HEK293T (cell line): ENCODE measurements at regions not wholly inside any gene's neighbourhood (a gene's known extent, or its start where the extent isn't known, plus 50 kb on each side); places are given as distances from the start of the nearest gene placed in this dataset.

Source experiments
- CTCF ChIA-PET: fragments of 350-600 bp; formaldehyde crosslinking; extraction: SDS; loops from one replicate; lab custom pipeline; 2021; ENCODE audit warnings: antibody characterized with exemption, inconsistent platforms; lab: Yijun Ruan, JAX
- POLR2A ChIA-PET: fragments of 350-600 bp; formaldehyde crosslinking; extraction: SDS; loops from one replicate; lab custom pipeline; 2020; ENCODE audit warnings: antibody characterized with exemption, inconsistent platforms; lab: Yijun Ruan, JAX
- DNase-seq: peaks from one replicate; pipeline ENCODE4 v3.0.0; 2012; ENCODE audit warnings: mixed read lengths; ENCODE audit errors: extremely low spot score
- ARNT ChIP-seq: fragments of 450-650 bp; IDR thresholded peaks from 2 replicates; pipeline ENCODE4 v1.6.1; 2017; ENCODE audit warnings: mild to moderate bottlenecking
- BHLHE40 ChIP-seq: fragments of 450-650 bp; IDR thresholded peaks from 2 replicates; pipeline ENCODE4 v1.6.1; 2016; ENCODE audit warnings: mild to moderate bottlenecking, moderate library complexity, borderline replicate concordance
- CTBP1 ChIP-seq: fragments of 450-650 bp; IDR thresholded peaks from 2 replicates; pipeline ENCODE4 v1.6.1; 2016; ENCODE audit warnings: borderline replicate concordance
- ELF4 ChIP-seq: fragments of 450-650 bp; IDR thresholded peaks from 2 replicates; pipeline ENCODE4 v1.6.1; 2017; ENCODE audit warnings: antibody characterized with exemption
- FOXA1 ChIP-seq: fragments of 450-650 bp; IDR thresholded peaks from 2 replicates; pipeline ENCODE4 v1.6.1; 2016; ENCODE audit warnings: mild to moderate bottlenecking
- FOXK2 ChIP-seq: fragments of 450-650 bp; IDR thresholded peaks from 2 replicates; pipeline ENCODE4 v1.6.1; 2016; ENCODE audit warnings: mild to moderate bottlenecking
- FOXM1 ChIP-seq: fragments of 450-650 bp; IDR thresholded peaks from 2 replicates; pipeline ENCODE4 v1.6.1; 2017; ENCODE audit warnings: mild to moderate bottlenecking, borderline replicate concordance
- HDGF ChIP-seq: fragments of 450-650 bp; IDR thresholded peaks from 2 replicates; pipeline ENCODE4 v1.6.1; 2017; ENCODE audit warnings: antibody characterized with exemption, borderline replicate concordance
- L3MBTL2 ChIP-seq: fragments of 450-650 bp; conservative IDR thresholded peaks from 2 replicates; pipeline ENCODE4 v1.6.1; 2016; ENCODE audit warnings: mild to moderate bottlenecking
- LEF1 ChIP-seq: fragments of 450-650 bp; IDR thresholded peaks from 2 replicates; pipeline ENCODE4 v1.6.1; 2017; ENCODE audit warnings: mild to moderate bottlenecking, borderline replicate concordance
- NFRKB ChIP-seq: fragments of 450-650 bp; IDR thresholded peaks from 2 replicates; pipeline ENCODE4 v1.6.1; 2016; ENCODE audit warnings: mild to moderate bottlenecking, moderate library complexity
- SP1 ChIP-seq: fragments of 450-650 bp; IDR thresholded peaks from 2 replicates; pipeline ENCODE4 v1.6.1; 2017
- SUZ12 ChIP-seq: fragments of 450-650 bp; IDR thresholded peaks from 2 replicates; pipeline ENCODE4 v1.6.1; 2016; ENCODE audit warnings: mild to moderate bottlenecking
- TARDBP ChIP-seq: fragments of 450-650 bp; IDR thresholded peaks from 2 replicates; pipeline ENCODE4 v1.6.1; 2016
- ZNF384 ChIP-seq: fragments of 450-650 bp; IDR thresholded peaks from 2 replicates; pipeline ENCODE4 v1.6.1; 2016
- TF ChIP-seq, protein P1 (sequence below): fragments of 450-650 bp; IDR thresholded peaks from 2 replicates; pipeline ENCODE4 v1.6.1; 2016

DNA sequence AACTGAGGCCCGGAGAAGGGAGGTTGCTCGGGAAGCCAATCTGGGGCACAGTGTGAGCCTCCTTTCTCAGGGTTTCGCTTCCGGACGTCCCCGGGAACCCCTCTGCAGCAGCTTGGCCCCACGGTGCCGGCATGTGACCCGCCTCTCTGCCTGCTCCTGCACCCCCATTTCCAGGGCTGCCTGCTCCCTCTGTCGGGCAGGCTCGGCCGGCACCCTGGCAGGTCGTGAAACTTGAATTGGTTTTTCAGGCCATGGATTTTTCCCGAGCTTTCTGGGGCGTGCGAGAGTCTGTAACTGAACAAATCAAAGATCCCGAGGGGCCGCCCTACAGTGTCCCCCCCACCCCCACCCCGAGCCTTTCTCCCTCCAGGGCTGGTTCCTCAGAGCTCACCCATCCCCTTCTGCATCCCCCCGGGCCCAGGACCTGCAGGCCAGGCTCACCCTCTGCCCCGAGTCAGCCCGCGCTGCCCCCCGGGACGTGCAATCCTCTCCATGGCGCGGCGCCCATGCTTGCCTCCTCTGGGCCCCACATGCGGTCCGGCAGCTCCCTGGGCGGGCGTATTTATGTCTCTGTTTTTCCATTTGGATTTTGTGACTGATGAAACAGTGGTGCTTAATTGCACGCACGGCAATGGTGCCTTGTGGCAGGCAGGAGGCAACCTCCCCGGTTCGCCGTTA, 58.1 kb downstream of the UNCX start:
- POLR2A ChIA-PET, result no interaction called here

GRCh38 chr7:1291357-1291689, 58.7 kb downstream of the UNCX start:
- CTCF ChIA-PET, result no interaction called here
- TF ChIP-seq NFRKB (no peak), ELF4 (no peak), TARDBP (no peak), FOXM1 (no peak)
- POLR2A ChIA-PET, result no interaction called here
- DNase-seq, result no peak

More for the DNA sequence above, 58.1 kb downstream of the UNCX start:
- no peak for DNase-seq
- CTCF ChIA-PET, result no interaction called here
- TF ChIP-seq CTBP1 (no peak), ARNT (no peak), L3MBTL2 (no peak), HDGF (no peak)

DNA sequence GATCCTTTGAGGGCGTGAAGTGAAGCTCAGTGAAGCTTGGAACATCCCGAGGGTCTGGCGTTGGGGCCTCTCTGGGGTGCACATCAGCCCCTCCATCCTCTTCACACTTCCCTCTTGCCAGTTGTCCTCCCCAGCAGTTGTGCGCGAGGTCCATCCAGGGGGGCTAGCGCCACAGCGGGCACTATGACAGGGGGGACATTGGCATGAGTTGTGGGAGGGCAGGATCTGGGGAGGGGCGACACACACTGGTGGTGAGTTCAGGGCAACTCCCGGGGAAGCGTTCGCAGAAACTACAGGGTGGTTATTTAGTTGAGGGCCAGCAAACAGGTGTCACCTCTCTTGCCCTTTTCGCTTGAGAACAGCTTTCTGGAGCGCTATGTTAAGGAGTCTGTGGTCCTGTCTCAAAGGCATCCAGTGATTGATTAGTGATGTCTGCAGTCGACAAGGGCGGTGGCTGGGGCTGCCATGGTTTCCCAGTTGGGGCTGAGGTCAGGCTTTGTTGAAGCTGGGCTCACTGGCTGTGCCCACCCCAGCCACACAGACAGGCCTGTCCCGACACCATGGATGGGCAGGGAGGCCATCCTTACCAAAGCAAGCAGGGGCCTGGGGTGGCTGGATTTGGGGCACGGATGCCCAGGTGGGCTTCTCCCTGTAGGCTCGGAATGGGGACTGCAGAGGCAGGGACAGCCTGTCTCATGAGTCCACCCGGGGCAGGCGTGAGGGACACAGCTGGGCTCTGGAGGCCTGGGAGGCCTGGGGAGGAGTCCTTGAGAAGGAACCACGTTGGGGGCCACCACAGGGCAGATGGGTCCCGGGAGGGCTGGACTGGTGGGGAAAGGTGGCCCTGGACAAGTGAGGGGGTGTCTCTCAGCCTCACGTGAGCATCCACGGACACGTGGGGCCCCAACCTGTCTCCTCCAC, 59.4 kb downstream of the UNCX start:
- TF ChIP-seq LEF1 (no peak), BHLHE40 (no peak), NFRKB (no peak), SP1 (no peak), FOXM1 (no peak), FOXK2 (no peak), ZNF384 (no peak), ELF4 (no peak), TARDBP (no peak), SUZ12 (no peak), HDGF (no peak), FOXA1 (no peak), ARNT (no peak), CTBP1 (no peak), L3MBTL2 (no peak)
- TF ChIP-seq, protein P1, sequence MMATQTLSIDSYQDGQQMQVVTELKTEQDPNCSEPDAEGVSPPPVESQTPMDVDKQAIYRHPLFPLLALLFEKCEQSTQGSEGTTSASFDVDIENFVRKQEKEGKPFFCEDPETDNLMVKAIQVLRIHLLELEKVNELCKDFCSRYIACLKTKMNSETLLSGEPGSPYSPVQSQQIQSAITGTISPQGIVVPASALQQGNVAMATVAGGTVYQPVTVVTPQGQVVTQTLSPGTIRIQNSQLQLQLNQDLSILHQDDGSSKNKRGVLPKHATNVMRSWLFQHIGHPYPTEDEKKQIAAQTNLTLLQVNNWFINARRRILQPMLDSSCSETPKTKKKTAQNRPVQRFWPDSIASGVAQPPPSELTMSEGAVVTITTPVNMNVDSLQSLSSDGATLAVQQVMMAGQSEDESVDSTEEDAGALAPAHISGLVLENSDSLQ, result no peak
- no peak for DNase-seq
- POLR2A ChIA-PET, result no interaction called here
- CTCF ChIA-PET, result no interaction called here

- DNase-seq, result no peak
- CTCF ChIA-PET, result no interaction called here
- POLR2A ChIA-PET, result no interaction called here
- TF ChIP-seq ELF4 (no peak), LEF1 (no peak)
Measured at GRCh38 chr7:1292972-1293830, 60.5 kb downstream of the UNCX start.

DNA sequence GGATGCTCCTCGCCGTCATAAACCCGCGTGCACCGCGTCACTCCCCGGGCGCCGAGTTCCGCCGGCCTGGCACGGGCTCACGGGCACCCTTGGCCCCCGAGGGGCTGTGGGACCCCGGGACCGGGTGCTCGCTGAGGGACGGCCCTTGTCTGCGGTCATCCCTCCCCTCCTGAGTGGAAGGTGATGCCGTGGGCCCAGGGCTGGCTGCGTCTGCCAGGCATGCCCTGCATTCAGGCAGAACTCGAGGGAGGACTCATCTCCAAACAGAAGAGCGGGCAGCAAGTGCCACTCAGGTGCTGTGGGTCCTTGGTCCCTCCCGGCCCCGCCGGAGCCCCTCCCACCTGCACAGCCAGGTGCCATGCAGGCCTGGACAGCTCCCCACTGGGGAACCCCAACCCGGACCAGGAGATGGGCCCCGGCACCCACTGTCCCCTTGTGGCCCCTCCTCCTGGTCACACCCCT, 61.3 kb downstream of the UNCX start:
- no peak for DNase-seq
- ChIA-PET POLR2A (no interaction called here), CTCF (no interaction called here)
- TF ChIP-seq ZNF384 (no peak), FOXM1 (no peak), SP1 (no peak), L3MBTL2 (no peak), SUZ12 (no peak), TARDBP (no peak), HDGF (no peak), ARNT (no peak), FOXA1 (no peak), BHLHE40 (no peak), LEF1 (no peak), ELF4 (no peak), FOXK2 (no peak), CTBP1 (no peak), NFRKB (no peak)
- TF ChIP-seq, protein P1, result no peak

- POLR2A ChIA-PET, result no interaction called here
- CTCF ChIA-PET, result no interaction called here
- no peak for DNase-seq
- TF ChIP-seq SUZ12 (no peak), FOXK2 (no peak), L3MBTL2 (no peak), CTBP1 (no peak), ELF4 (no peak), FOXA1 (no peak), SP1 (no peak), ARNT (no peak), NFRKB (no peak)
Measured at GRCh38 chr7:1295776-1296355, 63.2 kb downstream of the UNCX start.
